NCI-H146 treated with DMSO at 0.1 percent for 48 hours (cell line): ENCODE measurements at regions not wholly inside any gene's neighbourhood (a gene's known extent, or its start where the extent isn't known, plus 50 kb on each side); places are given as distances from the start of the nearest gene placed in this dataset.

Experiments used
- DNase-seq: peaks from one replicate; lab custom pipeline; 2025; ENCODE audit not compliant: unreplicated experiment; lab: John Stamatoyannopoulos, UW

GRCh38 chr7:45447296-45447695 is 126.9 kb upstream of the ADCY1 start:
- DNase-seq: no peak

GRCh38 chr7:45450571-45451204 is 123.5 kb upstream of the ADCY1 start:
- DNase-seq: no peak

GRCh38 chr7:45451342-45452035 is 122.7 kb upstream of the ADCY1 start:
- DNase-seq: no peak

GRCh38 chr7:45454771-45455170 is 119.4 kb upstream of the ADCY1 start:
- no peak for DNase-seq

GRCh38 chr7:45455662-45456061 is 118.5 kb upstream of the ADCY1 start:
- no peak for DNase-seq

- DNase-seq: no peak
Observed at GRCh38 chr7:45456105-45456504, 118.1 kb upstream of the ADCY1 start.

- DNase-seq: no peak
Observed at GRCh38 chr7:45456747-45457524, 117.2 kb upstream of the ADCY1 start.

- DNase-seq: peak; percentile 92
Observed at GRCh38 chr7:45457591-45457990, 116.6 kb upstream of the ADCY1 start.

GRCh38 chr7:45459476-45459875 is 114.7 kb upstream of the ADCY1 start:
- DNase-seq: no peak

- DNase-seq: no peak
Observed at GRCh38 chr7:45460379-45460778, 113.8 kb upstream of the ADCY1 start.

GRCh38 chr7:45461026-45461425 is 113.1 kb upstream of the ADCY1 start:
- DNase-seq: no peak

GRCh38 chr7:45469103-45469502 is 105.1 kb upstream of the ADCY1 start:
- DNase-seq: no peak

- no peak for DNase-seq
Observed at GRCh38 chr7:45470031-45470430, 104.1 kb upstream of the ADCY1 start.

GRCh38 chr7:45479781-45480180 is 94.4 kb upstream of the ADCY1 start:
- no peak for DNase-seq

- DNase-seq: no peak
Observed at GRCh38 chr7:45482451-45482850, 91.7 kb upstream of the ADCY1 start.

GRCh38 chr7:45484094-45484493 is 90.1 kb upstream of the ADCY1 start:
- no peak for DNase-seq

- no peak for DNase-seq
Observed at GRCh38 chr7:45486575-45486974, 87.6 kb upstream of the ADCY1 start.

GRCh38 chr7:45494885-45495284 is 79.3 kb upstream of the ADCY1 start:
- no peak for DNase-seq

- DNase-seq: no peak
Observed at GRCh38 chr7:45495618-45496017, 78.5 kb upstream of the ADCY1 start.

GRCh38 chr7:45500257-45500656 is 73.9 kb upstream of the ADCY1 start:
- DNase-seq: no peak

- no peak for DNase-seq
Observed at GRCh38 chr7:45501791-45502190, 72.4 kb upstream of the ADCY1 start.

- DNase-seq: no peak
Observed at GRCh38 chr7:45506059-45506458, 68.1 kb upstream of the ADCY1 start.
